ENCODE measurements at regions not wholly inside any gene's neighbourhood (a gene's known extent, or its start where the extent isn't known, plus 50 kb on each side); places are given as distances from the start of the nearest gene placed in this dataset.
"Not testable (repeated sequence)": the region's sequence is repeated elsewhere in the genome, so short reads cannot be mapped to it uniquely, and the experiment has no call there.

- no peak for FAIRE-seq
These were observed 191.6 kb upstream of the SLC16A7 start for GRCh38 chr12:59404109-59404650.

GRCh38 chr12:59403259-59403932, 192.4 kb upstream of the SLC16A7 start:
- peak; percentile 22 for FAIRE-seq

GRCh38 chr12:59401862-59402261, 194.0 kb upstream of the SLC16A7 start:
- FAIRE-seq: no peak

GRCh38 chr12:59398164-59398563, 197.7 kb upstream of the SLC16A7 start:
- no peak for FAIRE-seq

- FAIRE-seq: no peak
These were observed 198.9 kb upstream of the SLC16A7 start for GRCh38 chr12:59396919-59397318.

- no peak for FAIRE-seq
These were observed 199.3 kb upstream of the SLC16A7 start for GRCh38 chr12:59396519-59396918.

GRCh38 chr12:59395310-59395709, 200.5 kb upstream of the SLC16A7 start:
- not testable (repeated sequence) for FAIRE-seq

GRCh38 chr12:59393506-59393905, 202.3 kb upstream of the SLC16A7 start:
- FAIRE-seq: no peak

- FAIRE-seq: no peak
These were observed 205.8 kb upstream of the SLC16A7 start for GRCh38 chr12:59389968-59390576.

- no peak for FAIRE-seq
These were observed 207.1 kb upstream of the SLC16A7 start for GRCh38 chr12:59388694-59389093.

- FAIRE-seq: no peak
These were observed 207.7 kb upstream of the SLC16A7 start for GRCh38 chr12:59388176-59388575.

- no peak for FAIRE-seq
These were observed 209.6 kb upstream of the SLC16A7 start for GRCh38 chr12:59386236-59386635.

GRCh38 chr12:59383079-59383822, 212.6 kb upstream of the SLC16A7 start:
- no peak for FAIRE-seq

GRCh38 chr12:59382282-59383078, 213.3 kb upstream of the SLC16A7 start:
- FAIRE-seq: no peak

GRCh38 chr12:59381106-59381505, 214.7 kb upstream of the SLC16A7 start:
- FAIRE-seq: no peak

GRCh38 chr12:59375633-59376032, 220.2 kb upstream of the SLC16A7 start:
- no peak for FAIRE-seq

GRCh38 chr12:59374783-59375182, 221.0 kb upstream of the SLC16A7 start:
- no peak for FAIRE-seq

- FAIRE-seq: no peak
These were observed 222.9 kb upstream of the SLC16A7 start for GRCh38 chr12:59372956-59373355.

- no peak for FAIRE-seq
These were observed 224.9 kb upstream of the SLC16A7 start for GRCh38 chr12:59370933-59371332.

GRCh38 chr12:59365133-59365532, 230.7 kb upstream of the SLC16A7 start:
- FAIRE-seq: no peak

GRCh38 chr12:59357811-59358210, 238.0 kb upstream of the SLC16A7 start:
- no peak for FAIRE-seq

- not testable (repeated sequence) for FAIRE-seq
These were observed 249.6 kb upstream of the SLC16A7 start for GRCh38 chr12:59346248-59346647.

- FAIRE-seq: no peak
These were observed 250.4 kb upstream of the SLC16A7 start for GRCh38 chr12:59345406-59345805.

All from TTC549 (cell line).